ENCODE measurements at regions not wholly inside any gene's neighbourhood (a gene's known extent, or its start where the extent isn't known, plus 50 kb on each side); places are given as distances from the start of the nearest gene placed in this dataset.

GRCh38 chr6:134427721-134428120 is 109.8 kb upstream of the SGK1 start:
- TF ChIP-seq CTCF (IDR thresholded peaks at IDR 0.05) (no peak), POLR2A (IDR thresholded peaks at IDR 0.05) (no peak)

All from right lobe of liver (tissue), 4 donors.